Erythroblast (primary cell): ENCODE measurements at regions not wholly inside any gene's neighbourhood (a gene's known extent, or its start where the extent isn't known, plus 50 kb on each side); places are given as distances from the start of the nearest gene placed in this dataset.
"Not testable (repeated sequence)": the region's sequence is repeated elsewhere in the genome, so short reads cannot be mapped to it uniquely, and the experiment has no call there.

Source experiments
- DNase-seq, 2 experiments: peaks; one replicate each; lab custom pipeline; 2025; lab: John Stamatoyannopoulos, UW
- GATA1 ChIP-seq: IDR thresholded peaks from 2 replicates; pipeline ENCODE4 v1.6.1; 2011; ENCODE audit warnings: low read depth, mild to moderate bottlenecking, control low read depth, low read length, moderate library complexity
- POLR2A ChIP-seq: IDR thresholded peaks from 2 replicates; pipeline ENCODE4 v1.6.1; 2011; ENCODE audit warnings: mild to moderate bottlenecking, low read length

- DNase-seq = peak; percentile 9 to 17
These were observed 445.0 kb upstream of the PIK3R1 start for GRCh38 chr5:67770431-67771025.

GRCh38 chr5:67765697-67766096 is 449.9 kb upstream of the PIK3R1 start:
- no peak for DNase-seq
- no peak for TF ChIP-seq GATA1
- TF ChIP-seq POLR2A = no peak

More at GRCh38 chr5:67770431-67771025, 445.0 kb upstream of the PIK3R1 start:
- TF ChIP-seq GATA1 (no peak), POLR2A (no peak)

GRCh38 chr5:67757771-67758170 is 457.8 kb upstream of the PIK3R1 start:
- not testable (repeated sequence) for DNase-seq

GRCh38 chr5:67752357-67752708 is 463.2 kb upstream of the PIK3R1 start:
- no peak for DNase-seq
- TF ChIP-seq GATA1 (no peak), POLR2A (no peak)

- no peak for DNase-seq
- TF ChIP-seq POLR2A (no peak), GATA1 (no peak)
These were observed 467.3 kb upstream of the PIK3R1 start for GRCh38 chr5:67748165-67748690.

GRCh38 chr5:67747096-67747495 is 468.5 kb upstream of the PIK3R1 start:
- TF ChIP-seq POLR2A (no peak), GATA1 (no peak)
- DNase-seq = no peak

- DNase-seq = not testable (repeated sequence)
These were observed 468.9 kb upstream of the PIK3R1 start for GRCh38 chr5:67746608-67747007.

GRCh38 chr5:67746103-67746502 is 469.5 kb upstream of the PIK3R1 start:
- TF ChIP-seq POLR2A (no peak), GATA1 (no peak)
- no peak for DNase-seq

GRCh38 chr5:67732921-67733320 is 482.6 kb upstream of the PIK3R1 start:
- DNase-seq = no peak
- TF ChIP-seq GATA1 = no peak
- TF ChIP-seq POLR2A = no peak

GRCh38 chr5:67732471-67732870 is 483.1 kb upstream of the PIK3R1 start:
- TF ChIP-seq GATA1 (no peak), POLR2A (no peak)
- no peak for DNase-seq

- no peak for DNase-seq
- no peak for TF ChIP-seq POLR2A
- no peak for TF ChIP-seq GATA1
These were observed 483.7 kb upstream of the PIK3R1 start for GRCh38 chr5:67731886-67732285.

- no peak for TF ChIP-seq GATA1
- no peak for TF ChIP-seq POLR2A
- DNase-seq = no peak
These were observed 484.6 kb upstream of the PIK3R1 start for GRCh38 chr5:67730917-67731474.

GRCh38 chr5:67728326-67728890 is 487.1 kb upstream of the PIK3R1 start:
- no peak for DNase-seq
- TF ChIP-seq POLR2A (no peak), GATA1 (no peak)

GRCh38 chr5:67725604-67726003 is 490.0 kb upstream of the PIK3R1 start:
- no peak for DNase-seq
- TF ChIP-seq GATA1 = no peak
- no peak for TF ChIP-seq POLR2A

- TF ChIP-seq POLR2A (no peak), GATA1 (no peak)
- no peak for DNase-seq
These were observed 491.0 kb upstream of the PIK3R1 start for GRCh38 chr5:67724412-67725135.
